Transverse colon (tissue), 4 donors: ENCODE measurements at regions not wholly inside any gene's neighbourhood (a gene's known extent, or its start where the extent isn't known, plus 50 kb on each side); places are given as distances from the start of the nearest gene placed in this dataset.

Experiments used
- DNase-seq: peaks from one replicate; pipeline ENCODE4 v3.0.0-alpha.2; 2019
- H3K27ac ChIP-seq, 4 donors: fragments of 200-600 bp; sonication (generic); 2 replicates each; pipeline ENCODE4 v1.5.1; 2016 to 2018; ENCODE audit warnings: inconsistent platforms in 4 of 4
- H3K27me3 ChIP-seq: fragments of 200-600 bp; sonication (generic); 2 replicates; pipeline ENCODE4 v1.5.1; 2017; ENCODE audit warnings: inconsistent platforms
- H3K36me3 ChIP-seq, 4 donors: fragments of 200-600 bp; sonication (generic); 2 replicates each; pipeline ENCODE4 v1.5.1; 2017 to 2019; ENCODE audit warnings: inconsistent platforms in 4 of 4
- H3K4me1 ChIP-seq, 4 donors: fragments of 200-600 bp; sonication (generic); 2 replicates each; pipeline ENCODE4 v1.5.1; 2017 to 2020; ENCODE audit warnings: inconsistent platforms in 4 of 4
- H3K4me3 ChIP-seq, 4 donors: fragments of 200-600 bp; sonication (generic); 1 replicate in 1 of 4; 2 replicates in 3 of 4; pipeline versions ENCODE4 v1.5.1 to v1.6.1; 2017 to 2019; ENCODE audit warnings: inconsistent platforms in 4 of 4
- H3K9me3 ChIP-seq, 2 donors: fragments of 200-600 bp; sonication (generic); 2 replicates each; pipeline ENCODE4 v1.5.1; 2017 to 2019; ENCODE audit warnings: inconsistent platforms in 2 of 2
- CTCF ChIP-seq, 5 experiments: fragments of 200-600 bp in 3 of 5; fragments of 450-650 bp in 2 of 5; sonication (generic) in 3 of 5; IDR thresholded peaks; 1 replicate in 2 of 5; 2 replicates in 3 of 5; pipeline ENCODE4 v1.5.1; 2016 to 2017; ENCODE audit warnings: antibody characterized with exemption in 5 of 5, inconsistent platforms in 3 of 5, mild to moderate bottlenecking in 2 of 5, moderate library complexity in 1 of 5
- EP300 ChIP-seq: sonication (generic); formaldehyde crosslinking; IDR thresholded peaks from one replicate; pipeline ENCODE4 v1.6.1; 2017; ENCODE audit warnings: antibody characterized with exemption, low read depth
- POLR2A ChIP-seq: fragments of 450-650 bp; IDR thresholded peaks from one replicate; pipeline ENCODE4 v1.6.1; 2016; ENCODE audit warnings: antibody characterized with exemption, mild to moderate bottlenecking, moderate library complexity
- POLR2AphosphoS5 ChIP-seq, 3 donors: sonication (generic); formaldehyde crosslinking; IDR thresholded peaks; one replicate each; pipeline ENCODE4 v1.6.1; 2016; ENCODE audit warnings: antibody characterized with exemption in 3 of 3
- WGBS, 2 donors: methylation state at CpG; one replicate each; pipeline ENCODE4 v1.1.5; 2018; ENCODE audit warnings: low coverage in 1 of 2; 5-methylcytosine and 5-hydroxymethylcytosine counted together
- in situ Hi-C, 4 donors: fragments of 200-750 bp; cut with MboI; loops; one replicate each; pipeline versions ENCODE4 v1.15.0 to v1.15.1; 2017; ENCODE audit warnings: low sequenced_read_pairs in 3 of 4, low pct_ligation_motif_present in 1 of 4, low pct_unique_long_range_greater_than_20kb in 1 of 4
- intact Hi-C: fragments of 100-400 bp; cut with DNase I; formaldehyde crosslinking; loops from one replicate; pipeline ENCODE4 v1.15.1; 2023; ENCODE audit warnings: low total_unique reads

DNA sequence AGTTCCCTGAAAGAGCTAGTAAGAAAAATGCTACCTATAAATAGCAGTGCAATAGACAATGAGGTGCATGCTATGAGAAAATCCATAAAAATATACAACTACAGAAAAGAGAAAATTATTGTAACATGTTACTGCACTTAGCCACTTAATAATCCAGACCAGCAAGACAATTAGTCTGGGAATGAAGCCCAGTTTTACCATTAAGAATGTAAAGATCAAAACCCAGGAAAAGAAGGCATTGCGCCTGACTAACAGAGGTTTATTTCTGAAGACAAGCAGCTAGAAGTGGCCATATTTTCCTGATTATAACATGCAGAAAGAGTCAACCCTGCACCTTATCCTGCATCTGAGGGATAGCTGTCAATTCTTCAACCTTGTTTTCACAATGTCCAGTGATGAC lies 276.4 kb upstream of the PRMT6 start:
- H3K4me1 ChIP-seq: no peaks in the 10 kb centered on the region
- 75 to 88% methylated on average over 1 of the region's 1 CpG for WGBS, 2 donors
- DNase-seq: no peak
- in situ Hi-C loops (no loop called here), intact Hi-C loops (no loop called here)
- H3K9me3 ChIP-seq: no peaks in the 10 kb centered on the region
- no peak overlapping the region for H3K27ac ChIP-seq
- H3K36me3 ChIP-seq: no peaks in the 10 kb centered on the region
- H3K27me3 ChIP-seq: no peaks in the 10 kb centered on the region
- no peak overlapping the region for H3K4me3 ChIP-seq
- TF ChIP-seq EP300 (no peak), CTCF (IDR thresholded peaks at IDR 0.05) (no peak), POLR2AphosphoS5 (IDR thresholded peaks at IDR 0.05) (no peak), POLR2A (no peak)

DNA sequence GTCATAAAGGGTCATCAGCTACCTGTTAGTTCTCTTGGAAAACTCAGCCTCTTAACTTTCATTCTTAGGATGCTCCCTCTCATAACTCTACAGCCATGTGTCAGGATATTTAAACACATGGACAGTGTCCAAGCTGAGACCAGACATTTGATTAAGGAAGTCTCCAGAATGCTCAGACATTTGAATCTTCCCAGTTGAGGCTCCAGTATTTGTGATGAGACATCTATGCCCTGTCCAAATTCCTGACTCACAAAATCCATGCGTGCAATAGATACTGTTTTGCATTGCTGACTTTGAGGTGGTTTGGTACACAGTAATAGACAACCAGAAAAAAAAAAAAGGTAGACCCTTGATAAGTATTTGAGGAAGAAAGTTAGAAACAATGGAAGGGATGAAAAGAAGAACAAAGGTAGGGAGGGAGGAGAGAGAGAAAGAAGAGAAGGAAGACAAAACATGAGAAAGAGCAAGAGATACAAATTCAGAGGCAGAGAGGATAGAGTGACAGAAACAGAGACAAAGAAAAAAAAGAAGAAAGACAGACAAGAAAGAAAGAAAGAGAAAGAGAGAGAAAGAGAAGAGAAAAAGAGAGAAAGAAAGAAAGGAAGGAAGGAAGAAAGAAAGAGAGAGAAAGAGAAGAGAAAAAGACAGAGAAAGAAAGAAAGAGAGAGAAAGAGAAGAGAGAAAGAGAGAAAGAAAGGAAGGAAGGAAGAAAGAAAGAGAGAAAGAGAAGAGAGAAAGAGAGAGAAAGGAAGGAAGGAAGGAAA lies 275.5 kb upstream of the PRMT6 start:
- no peaks in the 10 kb centered on the region for H3K27me3 ChIP-seq
- H3K9me3 ChIP-seq: no peaks in the 10 kb centered on the region
- 86 to 88% methylated on average over 1 of the region's 1 CpG for WGBS, 2 donors
- H3K36me3 ChIP-seq: no peaks in the 10 kb centered on the region
- no peaks in the 10 kb centered on the region for H3K4me1 ChIP-seq
- TF ChIP-seq CTCF (IDR thresholded peaks at IDR 0.05) (no peak), POLR2AphosphoS5 (IDR thresholded peaks at IDR 0.05) (no peak), POLR2A (no peak), EP300 (no peak)
- intact Hi-C loops: no loop called here
- H3K27ac ChIP-seq: no peak overlapping the region
- no peak overlapping the region for H3K4me3 ChIP-seq
- DNase-seq: no peak
- in situ Hi-C loops: no loop called here

DNA sequence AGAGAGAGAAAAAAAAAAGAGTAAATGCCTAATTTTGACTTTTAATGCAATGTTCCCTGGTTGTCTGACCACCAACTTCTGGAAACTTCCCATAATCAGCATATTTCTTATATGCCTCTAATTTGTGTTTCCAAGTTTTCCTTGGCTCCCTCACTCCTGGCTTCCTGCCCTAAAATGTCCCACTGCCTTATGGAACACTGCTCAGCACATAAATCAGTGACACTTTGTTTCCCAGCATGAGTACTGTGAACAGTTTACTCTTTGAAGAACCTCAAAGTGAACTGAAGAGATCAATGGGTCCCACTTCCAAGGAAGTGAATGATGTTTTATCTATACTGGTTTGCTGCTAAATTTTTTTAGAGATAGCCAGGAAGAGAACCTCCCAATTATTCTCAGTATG lies 271.3 kb upstream of the PRMT6 start:
- H3K27ac ChIP-seq: no peak overlapping the region
- no peak for DNase-seq
- H3K9me3 ChIP-seq: no peaks in the 10 kb centered on the region
- TF ChIP-seq POLR2A (no peak), POLR2AphosphoS5 (IDR thresholded peaks at IDR 0.05) (no peak), CTCF (IDR thresholded peaks at IDR 0.05) (no peak), EP300 (no peak)
- H3K36me3 ChIP-seq: no peaks in the 10 kb centered on the region
- in situ Hi-C loops (no loop called here), intact Hi-C loops (no loop called here)
- no peak overlapping the region for H3K4me3 ChIP-seq
- no peaks in the 10 kb centered on the region for H3K27me3 ChIP-seq
- no peaks in the 10 kb centered on the region for H3K4me1 ChIP-seq

DNA sequence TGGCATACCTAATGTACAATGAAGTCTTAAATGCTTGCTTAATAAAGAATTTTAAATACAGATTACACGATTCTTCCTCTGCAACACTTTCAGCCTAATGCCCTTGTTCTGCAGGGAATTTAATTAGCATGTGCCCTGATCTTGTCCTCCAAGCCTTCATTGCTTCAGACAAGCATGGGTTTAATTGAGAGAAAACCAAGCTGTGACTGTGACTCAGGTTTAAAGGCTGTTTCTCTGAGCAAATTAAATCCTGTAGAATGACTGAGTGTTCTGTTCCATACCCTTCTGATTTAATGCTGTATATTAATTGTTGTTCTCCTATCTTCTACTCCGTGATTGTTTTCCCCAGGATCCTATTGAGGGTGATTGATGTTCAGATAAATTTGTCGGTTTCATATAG lies 269.0 kb upstream of the PRMT6 start:
- DNase-seq: no peak
- no peaks in the 10 kb centered on the region for H3K27me3 ChIP-seq
- intact Hi-C loops (no loop called here), in situ Hi-C loops (no loop called here)
- no peaks in the 10 kb centered on the region for H3K4me1 ChIP-seq
- no peaks in the 10 kb centered on the region for H3K36me3 ChIP-seq
- H3K9me3 ChIP-seq: no peaks in the 10 kb centered on the region
- no peak overlapping the region for H3K27ac ChIP-seq
- no peak overlapping the region for H3K4me3 ChIP-seq
- WGBS, 2 donors: 70 to 71% methylated on average over 3 of the region's 3 CpGs
- TF ChIP-seq POLR2A (no peak), EP300 (no peak), CTCF (IDR thresholded peaks at IDR 0.05) (no peak), POLR2AphosphoS5 (IDR thresholded peaks at IDR 0.05) (no peak)
